Heart left ventricle (tissue), 16 donors: ENCODE measurements at regions not wholly inside any gene's neighbourhood (a gene's known extent, or its start where the extent isn't known, plus 50 kb on each side); places are given as distances from the start of the nearest gene placed in this dataset.
"Not testable (repeated sequence)": the region's sequence is repeated elsewhere in the genome, so short reads cannot be mapped to it uniquely, and the experiment has no call there.

Source experiments
- ATAC-seq, 4 donors: fragments of 200-7000 bp; cut with Tn5 transposase; one replicate each; pipeline ENCODE4 v1.9.1; 2020 to 2022; ENCODE audit warnings: moderate library complexity in 4 of 4, mild to moderate bottlenecking in 3 of 4, moderate number of reproducible peaks in 1 of 4
- DNase-seq, 5 donors: peaks; one replicate each; pipeline ENCODE4 v3.0.0-alpha.2; 2020
- H3K27ac ChIP-seq, 12 donors: fragments of 200-600 bp; sonication (generic) in 4 of 12; one replicate each; pipeline versions ENCODE4 v1.5.0 to v1.8.0; 2016 to 2022; ENCODE audit warnings: mild to moderate bottlenecking in 2 of 12
- H3K27me3 ChIP-seq, 9 donors: fragments of 200-600 bp; sonication (generic) in 2 of 9; one replicate each; pipeline versions ENCODE4 v1.5.1 to v1.8.0; 2016 to 2022; ENCODE audit warnings: mild to moderate bottlenecking in 3 of 9
- H3K36me3 ChIP-seq, 9 donors: fragments of 200-600 bp; sonication (generic) in 2 of 9; one replicate each; pipeline versions ENCODE4 v1.5.0 to v1.8.0; 2018 to 2022; ENCODE audit warnings: mild to moderate bottlenecking in 2 of 9
- H3K4me1 ChIP-seq, 12 donors: fragments of 200-600 bp; sonication (generic) in 4 of 12; one replicate each; pipeline versions ENCODE4 v1.5.0 to v1.8.0; 2016 to 2022; ENCODE audit warnings: mild to moderate bottlenecking in 3 of 12
- H3K4me3 ChIP-seq, 12 donors: fragments of 200-600 bp; sonication (generic) in 4 of 12; one replicate each; pipeline versions ENCODE4 v1.5.0 to v1.8.0; 2017 to 2022; ENCODE audit warnings: mild to moderate bottlenecking in 9 of 12, moderate library complexity in 4 of 12
- H3K9me3 ChIP-seq, 12 donors: fragments of 200-600 bp; sonication (generic) in 4 of 12; one replicate each; pipeline versions ENCODE4 v1.5.0 to v1.8.0; 2016 to 2022; ENCODE audit warnings: mild to moderate bottlenecking in 1 of 12
- CTCF ChIP-seq, 12 donors: fragments of 200-600 bp; sonication (generic) in 4 of 12; IDR thresholded peaks; one replicate each; pipeline versions ENCODE4 v1.5.0 to v1.8.0; 2018 to 2022; ENCODE audit warnings: antibody characterized with exemption in 12 of 12, mild to moderate bottlenecking in 5 of 12
- POLR2A ChIP-seq, 2 donors: fragments of 450-650 bp; IDR thresholded peaks; one replicate each; pipeline ENCODE4 v1.6.1; 2017; ENCODE audit warnings: antibody characterized with exemption in 2 of 2, mild to moderate bottlenecking in 2 of 2, moderate library complexity in 2 of 2
- WGBS, 4 donors: extraction: QIAGEN DNeasy Blood & Tissue Kit in 2 of 4; methylation state at CpG; one replicate each; pipeline versions ENCODE4 v1.1.5 to v1.1.7; 2013 to 2018; 5-methylcytosine and 5-hydroxymethylcytosine counted together
- intact Hi-C, 10 donors: fragments of 100-400 bp; cut with DNase I; formaldehyde crosslinking; loops; one replicate each; pipeline versions ENCODE4 v1.11.1 to v1.14.2; 2022
- donor health status: ischemic (EF 13 %, LVEDD 7.1; RV severe dilation, severe dysfunction).
- donor health status: healthy with polysubstance abuse.
- donor health status: DM: no; HTN: yes; CAD: no.
- donor health status: DM: no; HTN: no; CAD: no.
- donor health status: ischemic (EF 25% LVEDD 6.9; RV normal size, moderate dysfunction).
- donor health status: ischemic (EF 25% LVEDD 5.7; RV mildly dilated, moderate dysfunction).
- donor health status: healthy.
- donor health status: DM: yes; HTN: yes; CAD: no.
- donor health status: ischemic (EF 35%, LVEDD 5.7; RV mildly dilated, moderate dysfunction).
- donor health status: nonischemic (EF 11% LVEDD 7.7; RV severe dilation, severe dysfunction).
- donor health status: DM: yes; HTN: yes; CAD: no.
- donor health status: PGD.
- donor health status: ischemic (EF 29% LVEDD 5.4; RV normal size, mild dysfunction).
- donor health status: nonischemic (EF 23%, LVEDD 6.1; RV moderate dilation, normal function).

- DNase-seq (no peak), ATAC-seq (no peak)
- TF ChIP-seq POLR2A (IDR thresholded peaks at IDR 0.05) (no peak), CTCF (IDR thresholded peaks at IDR 0.05) (no peak)
- Histone ChIP-seq H3K4me3 (no peak overlapping the region), H3K36me3 (no peaks in the 10 kb centered on the region), H3K9me3 (no peaks in the 10 kb centered on the region), H3K27me3 (peaks cover 0 to 13% (median 0%) of the 10 kb centered on the region in 9 donors), H3K4me1 (no peaks in the 10 kb centered on the region), H3K27ac (no peak overlapping the region)
- 79 to 82% (median 80%) methylated on average over 14 of the region's 14 CpGs for WGBS, 4 donors
- intact Hi-C loops, result no loop called here
Observed at GRCh38 chr13:112222971-112223370, 153.2 kb upstream of the SPACA7 start.

GRCh38 chr13:112223929-112224328, 152.2 kb upstream of the SPACA7 start:
- ATAC-seq, DNase-seq, H3K9me3 ChIP-seq, H3K4me1 ChIP-seq, H3K27ac ChIP-seq, H3K36me3 ChIP-seq, H3K4me3 ChIP-seq, intact Hi-C loops: not testable (repeated sequence)
- H3K27me3 ChIP-seq, result peaks cover 0 to 20% (median 0%) of the 10 kb centered on the region in 9 donors
- WGBS, 4 donors, result 75 to 79% (median 76%) methylated on average over 9 of the region's 9 CpGs

GRCh38 chr13:112225429-112226090, 150.6 kb upstream of the SPACA7 start:
- Histone ChIP-seq H3K36me3 (no peaks in the 10 kb centered on the region), H3K9me3 (no peaks in the 10 kb centered on the region), H3K4me3 (no peak overlapping the region), H3K27me3 (peaks cover 0 to 32% (median 0%) of the 10 kb centered on the region in 9 donors), H3K27ac (no peak overlapping the region), H3K4me1 (no peaks in the 10 kb centered on the region)
- TF ChIP-seq POLR2A (IDR thresholded peaks at IDR 0.05) (no peak), CTCF (IDR thresholded peaks at IDR 0.05) (no peak)
- 73 to 83% (median 77%) methylated on average over 12 of the region's 12 CpGs for WGBS, 4 donors
- DNase-seq (no peak), ATAC-seq (no peak)
- intact Hi-C loops, result no loop called here

GRCh38 chr13:112226320-112227002, 149.7 kb upstream of the SPACA7 start:
- Histone ChIP-seq H3K4me3 (no peak overlapping the region), H3K9me3 (no peaks in the 10 kb centered on the region), H3K27ac (no peak overlapping the region), H3K36me3 (no peaks in the 10 kb centered on the region), H3K27me3 (peaks cover 0 to 40% (median 0%) of the 10 kb centered on the region in 9 donors), H3K4me1 (no peaks in the 10 kb centered on the region)
- intact Hi-C loops, result no loop called here
- TF ChIP-seq CTCF (IDR thresholded peaks at IDR 0.05) (no peak), POLR2A (IDR thresholded peaks at IDR 0.05) (no peak)
- DNase-seq (no peak), ATAC-seq (no peak)
- WGBS, 4 donors, result 72 to 77% (median 74%) methylated on average over 10 of the region's 10 CpGs
